ENCODE measurements at regions not wholly inside any gene's neighbourhood (a gene's known extent, or its start where the extent isn't known, plus 50 kb on each side); places are given as distances from the start of the nearest gene placed in this dataset.

DNA sequence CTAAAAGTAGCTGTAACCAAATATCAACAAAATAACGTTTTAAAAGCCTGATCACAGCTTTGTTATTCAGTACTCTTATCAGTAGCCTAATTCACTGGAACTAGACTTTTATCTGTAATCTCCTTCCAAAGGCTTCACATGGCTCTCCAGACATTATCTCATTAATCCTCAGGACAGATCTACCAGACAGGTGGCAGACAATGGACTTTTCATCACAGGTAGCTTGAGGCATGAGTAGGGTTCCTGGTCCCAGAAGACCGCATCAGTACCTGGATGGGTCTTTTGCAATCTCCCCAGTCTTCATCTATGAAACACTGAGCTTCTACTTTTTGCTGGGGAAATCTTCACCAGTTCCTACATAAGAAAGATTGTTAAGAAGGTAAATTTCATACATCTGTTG is 132.2 kb upstream of the FOXD3 start:
- TF ChIP-seq, protein P1, sequence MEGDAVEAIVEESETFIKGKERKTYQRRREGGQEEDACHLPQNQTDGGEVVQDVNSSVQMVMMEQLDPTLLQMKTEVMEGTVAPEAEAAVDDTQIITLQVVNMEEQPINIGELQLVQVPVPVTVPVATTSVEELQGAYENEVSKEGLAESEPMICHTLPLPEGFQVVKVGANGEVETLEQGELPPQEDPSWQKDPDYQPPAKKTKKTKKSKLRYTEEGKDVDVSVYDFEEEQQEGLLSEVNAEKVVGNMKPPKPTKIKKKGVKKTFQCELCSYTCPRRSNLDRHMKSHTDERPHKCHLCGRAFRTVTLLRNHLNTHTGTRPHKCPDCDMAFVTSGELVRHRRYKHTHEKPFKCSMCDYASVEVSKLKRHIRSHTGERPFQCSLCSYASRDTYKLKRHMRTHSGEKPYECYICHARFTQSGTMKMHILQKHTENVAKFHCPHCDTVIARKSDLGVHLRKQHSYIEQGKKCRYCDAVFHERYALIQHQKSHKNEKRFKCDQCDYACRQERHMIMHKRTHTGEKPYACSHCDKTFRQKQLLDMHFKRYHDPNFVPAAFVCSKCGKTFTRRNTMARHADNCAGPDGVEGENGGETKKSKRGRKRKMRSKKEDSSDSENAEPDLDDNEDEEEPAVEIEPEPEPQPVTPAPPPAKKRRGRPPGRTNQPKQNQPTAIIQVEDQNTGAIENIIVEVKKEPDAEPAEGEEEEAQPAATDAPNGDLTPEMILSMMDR (IDR thresholded peaks at IDR 0.05; ENCODE audit: low read length), result no peak
- TF ChIP-seq EZH2 (optimal IDR thresholded peaks at IDR 0.05; ENCODE audit: low read depth, low read length), result no peak
- TF ChIP-seq EZH2phosphoT487 (IDR thresholded peaks at IDR 0.05; ENCODE audit: low read length), result no peak
